Renal pelvis (tissue), 1 donor: ENCODE measurements at regions not wholly inside any gene's neighbourhood (a gene's known extent, or its start where the extent isn't known, plus 50 kb on each side); places are given as distances from the start of the nearest gene placed in this dataset.
"Not testable (repeated sequence)": the region's sequence is repeated elsewhere in the genome, so short reads cannot be mapped to it uniquely, and the experiment has no call there.

ENCODE experiments used
- DNase-seq: peaks from one replicate; pipeline ENCODE4 v3.0.0-alpha.2; 2013

DNA sequence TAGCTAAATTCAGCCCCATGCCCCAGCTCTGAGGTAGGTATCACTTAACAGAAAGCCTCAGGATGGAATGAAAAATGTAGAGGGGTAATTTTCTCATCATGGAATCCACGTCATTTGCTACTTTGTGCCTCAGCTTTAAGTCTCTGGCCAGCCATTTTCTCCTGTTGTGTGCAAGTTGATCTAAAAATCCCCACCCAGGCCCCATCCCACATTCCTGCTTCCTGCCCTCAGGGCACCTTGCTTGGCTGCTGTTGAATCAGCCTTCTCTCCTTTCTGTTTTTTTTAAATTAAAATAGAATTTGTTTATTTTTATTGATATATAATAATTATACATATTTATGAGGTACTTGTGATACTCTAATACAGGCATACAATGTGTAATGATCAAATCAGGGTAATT lies 179.9 kb upstream of the TSHZ3 start:
- DNase-seq = no peak

DNA sequence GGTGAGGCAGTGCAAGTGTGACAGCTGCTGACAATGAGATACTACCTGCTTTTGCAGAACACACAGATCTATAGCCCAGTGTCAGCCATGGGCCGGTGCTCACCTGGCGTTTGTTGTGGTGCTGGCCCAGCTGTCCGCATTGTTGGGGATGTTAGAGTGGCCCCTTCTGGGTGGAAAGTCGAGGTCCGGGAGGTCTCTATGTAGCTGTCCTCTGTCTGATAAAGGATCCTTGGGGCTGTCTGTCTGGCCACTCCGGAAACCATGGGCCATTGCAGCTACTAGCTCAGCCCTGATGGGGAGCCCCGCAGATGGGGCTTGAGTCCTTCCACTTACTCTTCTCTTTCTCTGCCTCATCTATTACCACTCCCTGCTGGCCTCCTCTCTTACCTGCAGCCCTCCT lies 181.5 kb upstream of the TSHZ3 start:
- DNase-seq = no peak

DNA sequence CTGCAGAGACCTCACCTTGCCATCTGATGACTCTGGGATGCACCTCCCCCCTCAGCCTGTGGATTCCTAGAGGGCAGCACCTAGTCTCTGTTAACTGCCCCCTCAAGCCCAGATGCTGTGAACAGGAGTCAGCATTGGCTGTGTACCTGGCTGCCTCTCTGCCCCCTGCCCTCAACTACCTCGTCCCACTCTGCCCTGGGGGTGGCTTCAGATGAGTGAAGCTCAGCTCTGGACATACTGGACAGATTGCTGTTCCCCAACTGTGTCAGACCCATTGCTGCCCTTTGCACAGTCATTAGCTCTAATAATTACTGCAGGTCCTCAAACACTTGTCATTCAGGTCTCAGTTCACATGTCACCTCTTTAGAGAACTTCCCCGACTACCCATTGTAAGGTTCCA lies 182.1 kb upstream of the TSHZ3 start:
- DNase-seq = no peak

GRCh38 chr19:31532034-31532433 lies 182.8 kb upstream of the TSHZ3 start:
- DNase-seq = no peak

DNA sequence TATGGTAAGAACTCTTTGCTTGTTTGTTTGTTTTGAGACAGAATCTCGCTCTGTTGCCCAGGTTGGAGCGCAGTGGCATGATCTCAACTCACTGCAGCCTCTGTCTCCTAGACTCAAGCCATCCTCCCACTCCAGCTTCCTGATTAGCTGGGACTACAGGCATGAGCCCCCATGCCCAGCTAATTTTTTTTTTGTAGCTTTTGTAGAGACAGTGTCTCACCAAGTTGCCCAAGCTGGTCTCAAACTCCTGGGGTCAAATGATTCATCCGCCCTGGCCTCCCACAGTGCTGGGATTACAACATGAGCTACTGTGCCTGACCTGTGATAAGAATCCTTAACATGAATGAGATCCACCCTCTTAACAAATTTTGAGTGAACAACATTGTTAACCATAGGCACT lies 183.9 kb upstream of the TSHZ3 start:
- DNase-seq = no peak

GRCh38 chr19:31534231-31534630 lies 185.0 kb upstream of the TSHZ3 start:
- DNase-seq = no peak

DNA sequence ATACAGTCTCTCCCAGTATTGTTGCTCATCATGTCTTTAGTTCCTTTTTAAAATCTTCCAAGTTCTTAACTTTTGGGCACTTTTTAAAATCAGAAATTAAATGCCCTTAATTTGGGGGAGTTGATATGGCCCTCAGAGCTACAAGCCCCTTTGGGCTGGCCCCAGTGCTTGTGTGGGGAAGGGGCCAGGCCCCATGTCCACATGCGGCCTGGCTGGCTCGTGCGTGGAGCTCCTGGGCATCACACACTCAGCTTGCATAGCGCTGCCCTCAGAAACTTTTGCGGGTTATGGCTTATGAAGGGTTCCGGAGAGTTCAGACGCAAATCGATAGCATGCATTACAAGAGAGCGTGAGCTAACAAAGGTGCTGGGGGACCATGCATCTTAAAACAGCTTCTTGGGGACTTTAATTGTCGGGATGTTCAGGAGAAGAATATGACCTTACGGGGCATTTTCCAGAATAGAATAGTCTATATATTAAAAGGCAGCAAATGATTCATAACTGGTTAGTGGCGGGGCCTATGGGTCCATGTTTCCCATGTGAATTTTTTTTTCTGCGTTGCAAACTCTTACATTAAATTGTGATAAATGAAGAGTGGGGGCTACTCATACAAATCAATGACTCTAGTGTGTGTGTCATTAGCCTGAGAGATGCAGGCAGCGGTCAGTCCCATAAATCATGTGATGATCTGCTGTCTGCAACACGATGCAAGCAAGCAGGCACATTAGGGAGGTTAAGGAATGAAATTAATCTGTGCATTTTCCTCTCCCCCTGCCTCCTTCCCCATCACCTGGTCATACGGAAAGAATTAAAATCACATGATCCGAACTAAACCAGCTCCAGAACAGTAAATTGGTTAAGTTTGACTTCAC lies 185.8 kb upstream of the TSHZ3 start:
- DNase-seq = no peak

- DNase-seq = no peak
These were observed 186.6 kb upstream of the TSHZ3 start for GRCh38 chr19:31535691-31536460.

GRCh38 chr19:31537136-31537535 lies 187.9 kb upstream of the TSHZ3 start:
- no peak for DNase-seq

DNA sequence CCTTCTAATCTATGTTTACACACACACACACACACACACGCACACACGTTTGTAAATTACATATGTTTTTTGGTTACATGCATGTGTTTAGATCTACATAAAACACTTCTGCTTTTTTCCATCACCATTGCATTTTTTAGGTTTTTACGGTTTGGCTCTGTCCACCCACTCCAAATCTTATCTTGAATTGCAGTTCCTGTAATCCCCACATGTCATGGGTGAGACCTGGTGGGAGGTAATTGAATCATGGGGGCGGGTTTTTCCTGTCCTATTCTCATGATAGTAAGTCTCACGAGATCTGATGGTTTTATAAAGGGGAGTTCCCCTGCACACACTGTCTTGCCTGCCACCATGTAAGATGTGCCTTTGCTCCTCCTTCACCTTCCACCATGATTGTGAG lies 188.7 kb upstream of the TSHZ3 start:
- not testable (repeated sequence) for DNase-seq

DNA sequence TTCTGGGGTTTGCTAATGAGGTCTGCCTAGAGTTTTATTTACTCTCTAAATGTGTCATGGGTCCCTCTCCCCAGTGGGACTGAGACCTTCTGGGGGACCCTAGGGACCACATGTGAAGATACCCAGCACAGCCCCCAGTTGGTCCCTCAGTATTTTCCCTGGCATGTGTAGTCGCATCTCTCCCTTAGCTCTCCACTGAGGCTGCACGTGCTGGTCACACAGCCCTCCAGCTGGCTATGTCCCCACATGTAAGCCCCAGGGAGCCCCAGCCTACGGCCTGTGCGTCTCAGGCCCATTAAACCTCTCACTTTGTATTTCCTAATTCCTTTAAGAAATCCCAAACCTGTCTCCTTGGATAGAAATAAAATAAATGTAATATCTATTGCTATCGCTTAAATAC lies 189.6 kb upstream of the TSHZ3 start:
- no peak for DNase-seq

GRCh38 chr19:31539386-31539785 lies 190.2 kb upstream of the TSHZ3 start:
- no peak for DNase-seq

DNA sequence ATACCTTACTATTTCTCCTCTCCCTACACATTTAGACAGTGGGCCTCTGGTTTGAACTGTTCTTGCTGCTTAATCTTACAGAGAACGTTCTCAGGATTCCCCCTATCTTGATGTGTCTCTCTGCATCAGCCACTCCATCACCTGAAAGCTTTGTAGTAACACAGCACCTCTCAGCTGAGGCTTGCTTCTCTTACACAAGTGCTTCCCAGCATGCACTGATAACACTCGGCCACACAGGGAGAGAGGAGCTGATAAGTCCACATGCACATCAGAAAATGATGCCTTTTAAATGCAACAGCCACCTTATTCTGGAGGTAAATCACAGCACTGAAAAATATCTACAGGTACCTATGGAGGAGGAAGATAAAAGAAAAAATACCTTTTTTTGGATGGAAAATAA lies 192.2 kb upstream of the TSHZ3 start:
- no peak for DNase-seq

DNA sequence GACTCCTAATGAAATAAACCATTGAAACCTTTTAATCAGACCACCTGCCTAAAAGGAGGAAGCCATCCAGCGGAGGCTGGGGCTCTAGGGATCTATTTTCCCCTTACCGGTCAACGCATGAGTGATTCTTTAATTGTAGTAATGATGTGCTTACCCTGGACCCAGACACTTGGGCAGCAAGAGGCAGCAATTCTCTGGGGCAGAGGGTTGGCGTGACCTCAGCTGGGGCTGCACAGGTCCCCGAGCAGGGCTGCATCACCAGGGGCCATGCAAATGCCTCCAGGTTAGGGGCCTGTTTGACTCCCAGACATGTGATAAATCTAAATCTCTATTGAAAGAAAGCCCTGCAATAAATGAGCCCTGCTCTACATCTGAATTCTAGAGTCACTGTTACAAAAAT lies 194.2 kb upstream of the TSHZ3 start:
- no peak for DNase-seq

- DNase-seq = no peak
These were observed 196.5 kb upstream of the TSHZ3 start for GRCh38 chr19:31545777-31546176.

- no peak for DNase-seq
These were observed 197.1 kb upstream of the TSHZ3 start for GRCh38 chr19:31546205-31546960.

- no peak for DNase-seq
These were observed 199.7 kb upstream of the TSHZ3 start for GRCh38 chr19:31548941-31549340.

GRCh38 chr19:31553112-31553845 lies 204.0 kb upstream of the TSHZ3 start:
- DNase-seq = no peak

- no peak for DNase-seq
These were observed 204.6 kb upstream of the TSHZ3 start for GRCh38 chr19:31553846-31554215.

GRCh38 chr19:31554360-31554759 lies 205.1 kb upstream of the TSHZ3 start:
- no peak for DNase-seq

DNA sequence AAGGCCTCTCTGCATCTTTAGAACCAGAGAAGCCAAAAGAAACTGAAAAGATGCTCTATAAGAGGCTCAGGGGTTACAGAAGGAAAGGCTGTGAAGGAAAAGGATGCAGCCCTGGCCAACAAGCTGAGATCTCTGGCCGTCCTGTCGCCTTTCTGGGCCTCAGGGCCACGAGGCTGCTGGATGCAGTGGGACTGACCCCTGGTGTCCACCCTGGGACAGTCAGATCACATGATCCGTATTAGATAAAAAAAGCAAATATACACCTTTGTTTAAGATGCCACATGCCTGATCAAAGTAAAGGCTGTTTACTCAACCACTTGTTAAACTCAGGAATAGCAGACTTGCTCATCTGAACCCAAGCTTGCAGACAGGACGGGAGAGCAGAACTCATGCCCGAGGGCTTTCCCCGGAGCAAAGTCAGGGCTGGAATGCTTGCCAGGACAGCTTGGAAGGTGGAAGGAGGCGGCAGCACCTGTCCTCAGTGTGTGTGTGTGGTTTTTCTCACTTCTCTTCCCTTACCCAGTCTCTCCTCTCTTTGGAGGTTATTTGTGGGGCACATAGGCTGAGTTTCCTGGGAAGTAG lies 206.5 kb upstream of the TSHZ3 start:
- DNase-seq = no peak

DNA sequence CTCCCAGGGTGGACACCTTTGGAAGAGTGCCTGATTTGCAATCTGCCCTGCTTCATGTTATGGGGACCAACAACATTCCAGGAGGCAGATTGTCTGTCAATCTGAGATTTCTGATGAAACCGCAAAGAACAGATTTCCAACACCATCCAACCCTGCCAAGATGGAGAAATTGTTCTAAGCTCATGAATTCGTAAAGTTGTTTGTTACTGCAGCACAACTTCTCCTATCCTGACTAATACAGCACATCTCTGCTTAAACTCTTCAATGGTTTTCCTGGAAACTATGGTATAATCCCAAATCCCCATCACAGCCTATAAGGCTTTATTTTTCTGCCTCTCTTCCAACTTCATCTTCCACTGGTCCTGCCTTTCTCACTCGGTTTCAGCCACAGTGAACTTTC lies 210.3 kb upstream of the TSHZ3 start:
- DNase-seq = no peak
